Thoracic aorta (tissue), 2 donors: ENCODE measurements at regions not wholly inside any gene's neighbourhood (a gene's known extent, or its start where the extent isn't known, plus 50 kb on each side); places are given as distances from the start of the nearest gene placed in this dataset.

Experiments
- ATAC-seq: fragments of 150-250 bp; one replicate; pipeline ENCODE4 v1.8.0; 2017; ENCODE audit warnings: low read depth; ENCODE audit not compliant: insufficient number of reproducible peaks, low FRiP score
- DNase-seq: peaks from one replicate; pipeline ENCODE4 v3.0.0-alpha.2; 2020; ENCODE audit warnings: low spot score
- H3K27ac ChIP-seq, 2 donors: fragments of 200-600 bp; sonication (generic); 1 replicate in 1 of 2; 2 replicates in 1 of 2; pipeline ENCODE4 v1.5.1; 2016; ENCODE audit warnings: mild to moderate bottlenecking in 2 of 2, moderate library complexity in 2 of 2
- H3K27me3 ChIP-seq: fragments of 200-600 bp; sonication (generic); replicated peaks from 2 replicates; pipeline ENCODE4 v1.6.0; 2016; ENCODE audit warnings: mild to moderate bottlenecking; ENCODE audit not compliant: insufficient read depth
- H3K36me3 ChIP-seq: fragments of 200-600 bp; sonication (generic); one replicate; pipeline ENCODE4 v1.5.1; 2016
- H3K4me1 ChIP-seq, 2 donors: fragments of 200-600 bp; sonication (generic); 1 replicate in 1 of 2; 2 replicates in 1 of 2; pipeline versions ENCODE4 v1.5.1 to v1.6.0; 2016; ENCODE audit warnings: low read depth in 2 of 2, mild to moderate bottlenecking in 1 of 2; ENCODE audit not compliant: control insufficient read depth in 1 of 2
- H3K4me3 ChIP-seq: fragments of 200-600 bp; sonication (generic); 2 replicates; pipeline ENCODE4 v1.5.1; 2016; ENCODE audit warnings: mild to moderate bottlenecking
- H3K9me3 ChIP-seq: fragments of 200-600 bp; sonication (generic); 2 replicates; pipeline ENCODE4 v1.5.1; 2016
- CTCF ChIP-seq: fragments of 200-600 bp; sonication (generic); IDR thresholded peaks from one replicate; pipeline ENCODE4 v1.5.1; 2019; ENCODE audit warnings: antibody characterized with exemption

- no peak for TF ChIP-seq CTCF
- Histone ChIP-seq H3K4me3 (no peak overlapping the region), H3K27ac (no peak overlapping the region), H3K36me3 (no peaks in the 10 kb centered on the region), H3K9me3 (no peaks in the 10 kb centered on the region), H3K27me3 (no peaks in the 10 kb centered on the region), H3K4me1 (no peaks in the 10 kb centered on the region)
- ATAC-seq (no peak), DNase-seq (no peak)
These were observed 95.2 kb downstream of the TFAP2C start for GRCh38 chr20:56724241-56724757.

- no peak for DNase-seq
- H3K27me3 ChIP-seq = peaks cover 3% of the 10 kb centered on the region
- no peak overlapping the region for H3K4me3 ChIP-seq
- no peak overlapping the region for H3K27ac ChIP-seq
- H3K4me1 ChIP-seq = no peaks in the 10 kb centered on the region
- TF ChIP-seq CTCF = no peak
- H3K36me3 ChIP-seq = no peaks in the 10 kb centered on the region
- ATAC-seq = no peak
- H3K9me3 ChIP-seq = no peaks in the 10 kb centered on the region
These were observed 100.9 kb downstream of the TFAP2C start for GRCh38 chr20:56730003-56730402.

- no peaks in the 10 kb centered on the region for H3K9me3 ChIP-seq
- no peak for TF ChIP-seq CTCF
- DNase-seq (no peak), ATAC-seq (no peak)
- H3K36me3 ChIP-seq = no peaks in the 10 kb centered on the region
- H3K27me3 ChIP-seq = peaks cover 3% of the 10 kb centered on the region
- H3K4me1 ChIP-seq = no peaks in the 10 kb centered on the region
- H3K4me3 ChIP-seq = no peak overlapping the region
- no peak overlapping the region for H3K27ac ChIP-seq
These were observed 101.9 kb downstream of the TFAP2C start for GRCh38 chr20:56730996-56731395.

- H3K9me3 ChIP-seq = no peaks in the 10 kb centered on the region
- no peaks in the 10 kb centered on the region for H3K4me1 ChIP-seq
- ATAC-seq (no peak), DNase-seq (no peak)
- H3K27me3 ChIP-seq = peaks cover 3% of the 10 kb centered on the region
- no peak overlapping the region for H3K4me3 ChIP-seq
- H3K36me3 ChIP-seq = no peaks in the 10 kb centered on the region
- TF ChIP-seq CTCF = no peak
- H3K27ac ChIP-seq = no peak overlapping the region
These were observed 102.4 kb downstream of the TFAP2C start for GRCh38 chr20:56731476-56731875.

- Histone ChIP-seq H3K36me3 (no peaks in the 10 kb centered on the region), H3K27ac (no peak overlapping the region), H3K9me3 (no peaks in the 10 kb centered on the region), H3K4me3 (no peak overlapping the region), H3K4me1 (no peaks in the 10 kb centered on the region), H3K27me3 (peaks cover 3% of the 10 kb centered on the region)
- no peak for DNase-seq
- ATAC-seq = no peak
- TF ChIP-seq CTCF = no peak
These were observed 104.9 kb downstream of the TFAP2C start for GRCh38 chr20:56733967-56734366.
